Activated CD4-positive, alpha-beta T cell treated with anti-CD3 and anti-CD28 coated beads, Interleukin-2, amount 50 U/mL, for 48 hours (primary cell): ENCODE measurements at regions not wholly inside any gene's neighbourhood (a gene's known extent, or its start where the extent isn't known, plus 50 kb on each side); places are given as distances from the start of the nearest gene placed in this dataset.
A peak's percentile ranks its signal among the peaks of the same experiment; 100 is the strongest.
"Not testable (repeated sequence)": the region's sequence is repeated elsewhere in the genome, so short reads cannot be mapped to it uniquely, and the experiment has no call there.

Experiments
- DNase-seq, 2 experiments: peaks; one replicate each; pipeline ENCODE4 v3.0.0-alpha.2; 2020

GRCh38 chr16:29233705-29234404 lies 172.7 kb downstream of the NPIPB11 start:
- DNase-seq, result not testable (repeated sequence)

GRCh38 chr16:29232811-29233704 lies 173.5 kb downstream of the NPIPB11 start:
- DNase-seq, result no peak

- DNase-seq, result not testable (repeated sequence)
Measured at GRCh38 chr16:29232160-29232705, 174.3 kb downstream of the NPIPB11 start.

- DNase-seq, result no peak
Measured at GRCh38 chr16:29231244-29231643, 175.3 kb downstream of the NPIPB11 start.

GRCh38 chr16:29230671-29231096 lies 175.8 kb downstream of the NPIPB11 start:
- DNase-seq, result no peak

- not testable (repeated sequence) for DNase-seq
Measured at GRCh38 chr16:29230006-29230668, 176.4 kb downstream of the NPIPB11 start.

- not testable (repeated sequence) for DNase-seq
Measured at GRCh38 chr16:29229616-29230005, 176.9 kb downstream of the NPIPB11 start.

GRCh38 chr16:29228664-29229611 lies 177.6 kb downstream of the NPIPB11 start:
- DNase-seq, result not testable (repeated sequence)

- peak; percentile 21 to 40 for DNase-seq
Measured at GRCh38 chr16:29227751-29228663, 178.5 kb downstream of the NPIPB11 start.

GRCh38 chr16:29226782-29227181 lies 179.7 kb downstream of the NPIPB11 start:
- no peak for DNase-seq

GRCh38 chr16:29224675-29225074 lies 181.8 kb downstream of the NPIPB11 start:
- DNase-seq, result not testable (repeated sequence)

- DNase-seq, result not testable (repeated sequence)
Measured at GRCh38 chr16:29222615-29223014, 183.9 kb downstream of the NPIPB11 start.

- not testable (repeated sequence) for DNase-seq
Measured at GRCh38 chr16:29222008-29222407, 184.5 kb downstream of the NPIPB11 start.

- not testable (repeated sequence) for DNase-seq
Measured at GRCh38 chr16:29221281-29221955, 185.1 kb downstream of the NPIPB11 start.

GRCh38 chr16:29220647-29221191 lies 185.8 kb downstream of the NPIPB11 start:
- not testable (repeated sequence) for DNase-seq

GRCh38 chr16:29219966-29220646 lies 186.4 kb downstream of the NPIPB11 start:
- DNase-seq, result not testable (repeated sequence)

GRCh38 chr16:29219562-29219961 lies 186.9 kb downstream of the NPIPB11 start:
- not testable (repeated sequence) for DNase-seq

- DNase-seq, result not testable (repeated sequence)
Measured at GRCh38 chr16:29218649-29219048, 187.9 kb downstream of the NPIPB11 start.

- DNase-seq, result not testable (repeated sequence)
Measured at GRCh38 chr16:29218171-29218570, 188.3 kb downstream of the NPIPB11 start.
